ENCODE measurements at regions not wholly inside any gene's neighbourhood (a gene's known extent, or its start where the extent isn't known, plus 50 kb on each side); places are given as distances from the start of the nearest gene placed in this dataset.

- Histone ChIP-seq H3K9me3 (ENCODE audit: low read length) (no peaks in the 10 kb centered on the region), H4K20me1 (ENCODE audit: insufficient read depth) (no peaks in the 10 kb centered on the region), H3F3A (ENCODE audit: insufficient read depth, low read length, poor library complexity, severe bottlenecking) (no peaks in the 10 kb centered on the region), H3K27ac (ENCODE audit: low read length) (no peak overlapping the region), H3K4me2 (ENCODE audit: low read length) (no peak overlapping the region), H3K36me3 (ENCODE audit: insufficient read depth, low read length) (no peaks in the 10 kb centered on the region), H3K9me2 (ENCODE audit: insufficient read depth, low read length) (no peaks in the 10 kb centered on the region), H2AFZ (ENCODE audit: low read depth, low read length) (no peak overlapping the region), H3K4me3 (ENCODE audit: low read length) (no peak overlapping the region), H3K9ac (ENCODE audit: low read length) (no peak overlapping the region), H3K79me2 (replicated peaks; ENCODE audit: insufficient read depth, low read length) (no peaks in the 10 kb centered on the region), H3K27me3 (ENCODE audit: insufficient read depth, low read depth, low read length) (no peaks in the 10 kb centered on the region)
- no peak for TF ChIP-seq EP300 (conservative IDR thresholded peaks at IDR 0.05; ENCODE audit: poor library complexity, severe bottlenecking)
- no peak for TF ChIP-seq SMC3 (conservative IDR thresholded peaks at IDR 0.05; ENCODE audit: poor library complexity)
- no peak for TF ChIP-seq POLR2AphosphoS5 (IDR thresholded peaks at IDR 0.05)
- TF ChIP-seq EZH2 (IDR thresholded peaks at IDR 0.05; ENCODE audit: borderline replicate concordance, insufficient read depth, low read length, poor library complexity, severe bottlenecking) = no peak
- TF ChIP-seq, protein P1, sequence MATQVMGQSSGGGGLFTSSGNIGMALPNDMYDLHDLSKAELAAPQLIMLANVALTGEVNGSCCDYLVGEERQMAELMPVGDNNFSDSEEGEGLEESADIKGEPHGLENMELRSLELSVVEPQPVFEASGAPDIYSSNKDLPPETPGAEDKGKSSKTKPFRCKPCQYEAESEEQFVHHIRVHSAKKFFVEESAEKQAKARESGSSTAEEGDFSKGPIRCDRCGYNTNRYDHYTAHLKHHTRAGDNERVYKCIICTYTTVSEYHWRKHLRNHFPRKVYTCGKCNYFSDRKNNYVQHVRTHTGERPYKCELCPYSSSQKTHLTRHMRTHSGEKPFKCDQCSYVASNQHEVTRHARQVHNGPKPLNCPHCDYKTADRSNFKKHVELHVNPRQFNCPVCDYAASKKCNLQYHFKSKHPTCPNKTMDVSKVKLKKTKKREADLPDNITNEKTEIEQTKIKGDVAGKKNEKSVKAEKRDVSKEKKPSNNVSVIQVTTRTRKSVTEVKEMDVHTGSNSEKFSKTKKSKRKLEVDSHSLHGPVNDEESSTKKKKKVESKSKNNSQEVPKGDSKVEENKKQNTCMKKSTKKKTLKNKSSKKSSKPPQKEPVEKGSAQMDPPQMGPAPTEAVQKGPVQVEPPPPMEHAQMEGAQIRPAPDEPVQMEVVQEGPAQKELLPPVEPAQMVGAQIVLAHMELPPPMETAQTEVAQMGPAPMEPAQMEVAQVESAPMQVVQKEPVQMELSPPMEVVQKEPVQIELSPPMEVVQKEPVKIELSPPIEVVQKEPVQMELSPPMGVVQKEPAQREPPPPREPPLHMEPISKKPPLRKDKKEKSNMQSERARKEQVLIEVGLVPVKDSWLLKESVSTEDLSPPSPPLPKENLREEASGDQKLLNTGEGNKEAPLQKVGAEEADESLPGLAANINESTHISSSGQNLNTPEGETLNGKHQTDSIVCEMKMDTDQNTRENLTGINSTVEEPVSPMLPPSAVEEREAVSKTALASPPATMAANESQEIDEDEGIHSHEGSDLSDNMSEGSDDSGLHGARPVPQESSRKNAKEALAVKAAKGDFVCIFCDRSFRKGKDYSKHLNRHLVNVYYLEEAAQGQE (IDR thresholded peaks at IDR 0.05; ENCODE audit: borderline replicate concordance) = no peak
- no peak for TF ChIP-seq RAD21 (conservative IDR thresholded peaks at IDR 0.05)
- TF ChIP-seq, protein P2, sequence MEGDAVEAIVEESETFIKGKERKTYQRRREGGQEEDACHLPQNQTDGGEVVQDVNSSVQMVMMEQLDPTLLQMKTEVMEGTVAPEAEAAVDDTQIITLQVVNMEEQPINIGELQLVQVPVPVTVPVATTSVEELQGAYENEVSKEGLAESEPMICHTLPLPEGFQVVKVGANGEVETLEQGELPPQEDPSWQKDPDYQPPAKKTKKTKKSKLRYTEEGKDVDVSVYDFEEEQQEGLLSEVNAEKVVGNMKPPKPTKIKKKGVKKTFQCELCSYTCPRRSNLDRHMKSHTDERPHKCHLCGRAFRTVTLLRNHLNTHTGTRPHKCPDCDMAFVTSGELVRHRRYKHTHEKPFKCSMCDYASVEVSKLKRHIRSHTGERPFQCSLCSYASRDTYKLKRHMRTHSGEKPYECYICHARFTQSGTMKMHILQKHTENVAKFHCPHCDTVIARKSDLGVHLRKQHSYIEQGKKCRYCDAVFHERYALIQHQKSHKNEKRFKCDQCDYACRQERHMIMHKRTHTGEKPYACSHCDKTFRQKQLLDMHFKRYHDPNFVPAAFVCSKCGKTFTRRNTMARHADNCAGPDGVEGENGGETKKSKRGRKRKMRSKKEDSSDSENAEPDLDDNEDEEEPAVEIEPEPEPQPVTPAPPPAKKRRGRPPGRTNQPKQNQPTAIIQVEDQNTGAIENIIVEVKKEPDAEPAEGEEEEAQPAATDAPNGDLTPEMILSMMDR (IDR thresholded peaks at IDR 0.05; ENCODE audit: poor library complexity, severe bottlenecking) = no peak
- TF ChIP-seq MXI1 (conservative IDR thresholded peaks at IDR 0.05; ENCODE audit: poor library complexity, severe bottlenecking) = no peak
- TF ChIP-seq TAF1 (IDR thresholded peaks at IDR 0.05; ENCODE audit: low read depth) = no peak
Measured at GRCh38 chr9:104982543-104982942, 54.6 kb upstream of the ABCA1 start.

DNA sequence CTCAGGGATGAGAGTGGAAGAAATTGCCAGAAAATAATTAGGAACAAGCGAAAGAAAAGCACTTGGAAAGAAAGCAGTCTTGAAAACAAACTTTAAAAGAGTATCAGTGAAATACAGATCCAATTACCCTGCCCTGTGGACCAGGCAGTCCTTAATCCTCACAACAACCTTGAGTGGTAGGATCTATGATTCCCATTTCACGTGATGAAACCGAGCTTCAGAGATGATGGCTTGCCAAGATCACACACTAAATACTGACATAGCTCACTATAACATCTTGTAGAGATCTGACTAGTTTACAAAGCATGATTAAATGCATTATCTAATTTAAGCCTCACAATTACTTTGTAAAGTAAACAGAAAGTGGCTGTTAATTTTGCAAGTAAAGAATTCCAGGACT, 55.5 kb upstream of the ABCA1 start:
- no peak overlapping the region for H3K4me3 ChIP-seq (ENCODE audit: low read length)
- no peaks in the 10 kb centered on the region for H3F3A ChIP-seq (ENCODE audit: insufficient read depth, low read length, poor library complexity, severe bottlenecking)
- H3K36me3 ChIP-seq (ENCODE audit: insufficient read depth, low read length) = no peaks in the 10 kb centered on the region
- no peaks in the 10 kb centered on the region for H3K27me3 ChIP-seq (ENCODE audit: insufficient read depth, low read depth, low read length)
- no peaks in the 10 kb centered on the region for H4K20me1 ChIP-seq (ENCODE audit: insufficient read depth)
- TF ChIP-seq EZH2 (IDR thresholded peaks at IDR 0.05; ENCODE audit: borderline replicate concordance, insufficient read depth, low read length, poor library complexity, severe bottlenecking) = no peak
- TF ChIP-seq EP300 (conservative IDR thresholded peaks at IDR 0.05; ENCODE audit: poor library complexity, severe bottlenecking) = no peak
- no peak for TF ChIP-seq SMC3 (conservative IDR thresholded peaks at IDR 0.05; ENCODE audit: poor library complexity)
- no peak for TF ChIP-seq MXI1 (conservative IDR thresholded peaks at IDR 0.05; ENCODE audit: poor library complexity, severe bottlenecking)
- no peak for TF ChIP-seq POLR2AphosphoS5 (IDR thresholded peaks at IDR 0.05)
- TF ChIP-seq, protein P1 (IDR thresholded peaks at IDR 0.05; ENCODE audit: borderline replicate concordance) = no peak
- no peak for TF ChIP-seq RAD21 (conservative IDR thresholded peaks at IDR 0.05)
- TF ChIP-seq, protein P2 (IDR thresholded peaks at IDR 0.05; ENCODE audit: poor library complexity, severe bottlenecking) = no peak
- TF ChIP-seq TAF1 (IDR thresholded peaks at IDR 0.05; ENCODE audit: low read depth) = no peak
- no peak overlapping the region for H2AFZ ChIP-seq (ENCODE audit: low read depth, low read length)
- H3K4me2 ChIP-seq (ENCODE audit: low read length) = no peak overlapping the region
- H3K27ac ChIP-seq (ENCODE audit: low read length) = no peak overlapping the region
- no peaks in the 10 kb centered on the region for H3K9me2 ChIP-seq (ENCODE audit: insufficient read depth, low read length)
- H3K79me2 ChIP-seq (replicated peaks; ENCODE audit: insufficient read depth, low read length) = no peaks in the 10 kb centered on the region
- H3K9ac ChIP-seq (ENCODE audit: low read length) = no peak overlapping the region
- no peaks in the 10 kb centered on the region for H3K9me3 ChIP-seq (ENCODE audit: low read length)
